A673 (cell line): ENCODE measurements at regions not wholly inside any gene's neighbourhood (a gene's known extent, or its start where the extent isn't known, plus 50 kb on each side); places are given as distances from the start of the nearest gene placed in this dataset.

Experiments
- BruUV-seq: library from RNA; stranded (reverse); fragments of 400-500 nt; replicated peaks from 2 replicates; lab custom pipeline; 2021; lab: Mats Ljungman, UMichigan
- CTCF ChIA-PET: fragments of 300-600 bp; sonication (Branson Sonifier 250); formaldehyde crosslinking; loops from one replicate; lab custom pipeline; 2022; ENCODE audit warnings: antibody characterized with exemption; lab: Charles Lee
- POLR2A ChIA-PET: fragments of 300-600 bp; sonication (Branson Sonifier 250); formaldehyde crosslinking; loops from one replicate; lab custom pipeline; 2022; ENCODE audit warnings: antibody characterized with exemption; ENCODE audit not compliant: low non-redundant PET; lab: Charles Lee
- DNase-seq: peaks from one replicate; pipeline ENCODE4 v3.0.0-alpha.2; 2015; ENCODE audit warnings: low spot score
- H3K27ac ChIP-seq: fragments of 200-600 bp; sonication (generic); 2 replicates; pipeline ENCODE4 v1.5.1; 2016; ENCODE audit warnings: mixed run types, low read depth, mild to moderate bottlenecking, mixed read lengths, antibody characterized with exemption, low read length; ENCODE audit not compliant: poor library complexity, severe bottlenecking
- H3K27me3 ChIP-seq: fragments of 200-600 bp; sonication (generic); replicated peaks from 2 replicates; pipeline ENCODE4 v1.6.1; 2017; ENCODE audit warnings: mixed run types, low read depth, mild to moderate bottlenecking, mixed read lengths, antibody characterized with exemption, low read length; ENCODE audit not compliant: insufficient read depth, poor library complexity
- H3K36me3 ChIP-seq: fragments of 200-600 bp; sonication (generic); 2 replicates; pipeline ENCODE4 v1.6.1; 2016; ENCODE audit warnings: mixed run types, mild to moderate bottlenecking, mixed read lengths, antibody characterized with exemption, low read length; ENCODE audit not compliant: insufficient read depth, poor library complexity, severe bottlenecking
- H3K4me1 ChIP-seq: fragments of 200-600 bp; sonication (generic); 2 replicates; pipeline ENCODE4 v1.6.1; 2017; ENCODE audit warnings: mixed run types, mild to moderate bottlenecking, mixed read lengths, antibody characterized with exemption, low read length; ENCODE audit not compliant: insufficient read depth, poor library complexity, severe bottlenecking
- H3K4me3 ChIP-seq: fragments of 200-600 bp; sonication (generic); 2 replicates; pipeline ENCODE4 v1.5.1; 2016; ENCODE audit warnings: low read depth, mixed run types, mild to moderate bottlenecking, mixed read lengths, low read length; ENCODE audit not compliant: poor library complexity, severe bottlenecking
- H3K9me3 ChIP-seq: fragments of 200-600 bp; sonication (generic); 2 replicates; pipeline ENCODE4 v1.6.1; 2016; ENCODE audit warnings: mixed run types, low read depth, mild to moderate bottlenecking, mixed read lengths, antibody characterized with exemption, low read length; ENCODE audit not compliant: poor library complexity, severe bottlenecking
- EZH2 ChIP-seq: fragments of 200-600 bp; sonication (generic); IDR thresholded peaks from 2 replicates; pipeline ENCODE4 v1.6.1; 2017; ENCODE audit warnings: borderline replicate concordance, low read depth, mild to moderate bottlenecking, mixed read lengths, antibody characterized with exemption, low read length; ENCODE audit not compliant: poor library complexity, severe bottlenecking
- intact Hi-C: fragments of 100-400 bp; cut with micrococcal nuclease; formaldehyde crosslinking; loops from one replicate; pipeline ENCODE4 v1.10.0; 2022; ENCODE audit not compliant: unreplicated experiment
- TF ChIP-seq, protein P1 (sequence below): fragments of 300-800, 200-600 bp; sonication (generic); conservative IDR thresholded peaks from 2 replicates; pipeline ENCODE4 v1.5.1; 2017; ENCODE audit warnings: low read depth, mild to moderate bottlenecking, antibody characterized with exemption, low read length, moderate library complexity, mixed read lengths

DNA sequence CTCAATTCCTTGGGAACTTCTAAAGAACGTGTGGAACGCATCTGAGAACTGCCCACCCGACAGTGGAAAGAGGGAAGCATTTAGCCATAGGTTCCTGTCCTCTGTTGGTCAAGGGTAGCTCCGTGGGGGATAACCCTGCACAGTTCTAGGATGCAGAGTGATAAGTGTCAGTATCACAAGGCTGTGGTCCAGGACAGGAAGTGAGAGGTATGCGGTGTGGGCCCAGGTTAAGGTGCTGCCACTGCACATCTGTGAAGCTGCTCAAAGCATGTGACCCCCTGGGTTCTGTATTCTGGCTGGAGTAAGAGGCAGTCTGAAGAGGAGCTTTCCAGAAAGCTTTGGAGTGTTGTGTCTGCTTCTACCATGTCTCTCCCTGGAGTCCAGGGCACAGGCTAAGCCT lies 51.7 kb upstream of the HES1 start:
- POLR2A ChIA-PET = no interaction called here

More for the DNA sequence above, 51.7 kb upstream of the HES1 start:
- no peak for DNase-seq
- CTCF ChIA-PET = no interaction called here
- Histone ChIP-seq H3K27ac (no peak overlapping the region), H3K27me3 (no peaks in the 10 kb centered on the region), H3K36me3 (no peaks in the 10 kb centered on the region), H3K9me3 (no peaks in the 10 kb centered on the region), H3K4me1 (peaks cover 59% of the 10 kb centered on the region), H3K4me3 (no peak overlapping the region)
- no TSS peak for BruUV-seq
- intact Hi-C loops = no loop called here
- no peak for TF ChIP-seq EZH2
- TF ChIP-seq, protein P1, sequence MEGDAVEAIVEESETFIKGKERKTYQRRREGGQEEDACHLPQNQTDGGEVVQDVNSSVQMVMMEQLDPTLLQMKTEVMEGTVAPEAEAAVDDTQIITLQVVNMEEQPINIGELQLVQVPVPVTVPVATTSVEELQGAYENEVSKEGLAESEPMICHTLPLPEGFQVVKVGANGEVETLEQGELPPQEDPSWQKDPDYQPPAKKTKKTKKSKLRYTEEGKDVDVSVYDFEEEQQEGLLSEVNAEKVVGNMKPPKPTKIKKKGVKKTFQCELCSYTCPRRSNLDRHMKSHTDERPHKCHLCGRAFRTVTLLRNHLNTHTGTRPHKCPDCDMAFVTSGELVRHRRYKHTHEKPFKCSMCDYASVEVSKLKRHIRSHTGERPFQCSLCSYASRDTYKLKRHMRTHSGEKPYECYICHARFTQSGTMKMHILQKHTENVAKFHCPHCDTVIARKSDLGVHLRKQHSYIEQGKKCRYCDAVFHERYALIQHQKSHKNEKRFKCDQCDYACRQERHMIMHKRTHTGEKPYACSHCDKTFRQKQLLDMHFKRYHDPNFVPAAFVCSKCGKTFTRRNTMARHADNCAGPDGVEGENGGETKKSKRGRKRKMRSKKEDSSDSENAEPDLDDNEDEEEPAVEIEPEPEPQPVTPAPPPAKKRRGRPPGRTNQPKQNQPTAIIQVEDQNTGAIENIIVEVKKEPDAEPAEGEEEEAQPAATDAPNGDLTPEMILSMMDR = no peak
